HG03095 (cell line): ENCODE measurements at regions not wholly inside any gene's neighbourhood (a gene's known extent, or its start where the extent isn't known, plus 50 kb on each side); places are given as distances from the start of the nearest gene placed in this dataset.

Source experiments
- ATAC-seq: cut with Tn5 transposase; IDR thresholded peaks from one replicate; pipeline ENCODE4 v1.9.1; 2021; ENCODE audit warnings: moderate library complexity; ENCODE audit not compliant: unreplicated experiment

DNA sequence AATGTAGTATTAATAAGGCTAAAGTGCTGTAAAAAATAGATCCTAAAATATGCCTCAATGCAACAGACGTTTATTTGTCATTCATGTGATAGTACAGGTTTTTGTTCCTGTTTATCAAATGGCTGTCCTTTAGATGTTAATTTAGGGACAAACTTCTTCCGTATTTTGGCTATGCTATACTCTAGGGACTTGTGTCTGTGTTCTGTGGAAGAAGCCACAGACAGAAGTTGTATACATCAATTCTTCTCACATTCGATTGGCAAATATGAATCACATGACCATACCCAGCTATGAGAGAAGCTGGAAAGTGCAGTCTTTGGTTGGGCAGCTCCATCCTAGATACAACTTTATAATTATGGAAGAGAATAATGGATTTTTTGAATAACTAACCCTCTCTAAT lies 232.7 kb upstream of the SNX7 start:
- ATAC-seq = no peak

GRCh38 chr1:98427664-98428063 lies 233.9 kb upstream of the SNX7 start:
- ATAC-seq = no peak

DNA sequence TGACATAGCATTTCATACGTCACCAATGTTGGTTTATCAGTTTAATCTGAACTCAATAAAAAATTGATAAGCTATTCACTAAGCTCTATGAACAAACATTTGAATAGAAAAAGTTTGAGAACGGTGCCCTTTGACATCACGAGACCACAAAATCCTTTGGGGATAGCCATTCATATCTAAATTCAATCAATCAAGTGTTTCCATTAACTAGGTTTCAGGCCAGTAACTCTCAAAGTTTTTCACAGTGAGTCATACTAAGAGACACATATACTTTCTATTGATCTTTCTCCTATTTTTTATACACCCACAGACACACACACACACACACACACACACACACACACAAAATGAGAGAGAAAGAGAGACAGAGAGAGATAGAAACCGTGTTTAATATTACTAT lies 235.4 kb upstream of the SNX7 start:
- no peak for ATAC-seq

- ATAC-seq = no peak
Observed at GRCh38 chr1:98422816-98423215, 238.7 kb upstream of the SNX7 start.

GRCh38 chr1:98421085-98421435 lies 240.5 kb upstream of the SNX7 start:
- no peak for ATAC-seq

DNA sequence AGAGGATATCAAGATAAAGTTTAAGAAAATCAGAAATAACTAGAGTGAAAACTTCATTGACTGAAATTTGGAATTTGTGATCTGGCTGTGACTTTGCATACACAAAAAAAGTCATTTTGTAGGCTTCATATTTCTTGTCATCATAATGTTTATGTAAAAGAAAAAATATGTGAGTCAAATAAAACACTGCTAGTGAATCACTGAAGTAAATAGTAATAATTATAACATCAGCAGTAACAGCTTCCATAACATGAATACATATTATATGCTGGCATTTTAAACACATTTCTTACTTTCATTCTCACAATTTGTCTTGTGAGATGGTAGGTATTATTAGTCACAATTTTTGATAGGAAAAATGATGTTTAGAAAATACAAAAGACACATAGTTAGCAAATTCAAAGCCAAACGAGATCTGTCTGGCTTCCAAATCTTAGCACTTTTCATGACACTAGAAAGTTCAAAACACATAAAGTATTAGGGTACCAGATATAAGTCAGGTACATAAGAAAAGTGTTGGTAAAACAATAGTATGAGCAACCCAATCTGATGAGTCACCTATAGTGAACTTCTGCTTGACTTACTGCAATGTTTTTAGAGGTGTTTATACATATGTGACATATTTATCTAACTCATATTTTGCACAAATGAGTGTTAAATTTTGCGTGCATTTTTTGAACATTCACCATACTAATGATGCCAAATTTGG lies 241.0 kb upstream of the SNX7 start:
- ATAC-seq = no peak

DNA sequence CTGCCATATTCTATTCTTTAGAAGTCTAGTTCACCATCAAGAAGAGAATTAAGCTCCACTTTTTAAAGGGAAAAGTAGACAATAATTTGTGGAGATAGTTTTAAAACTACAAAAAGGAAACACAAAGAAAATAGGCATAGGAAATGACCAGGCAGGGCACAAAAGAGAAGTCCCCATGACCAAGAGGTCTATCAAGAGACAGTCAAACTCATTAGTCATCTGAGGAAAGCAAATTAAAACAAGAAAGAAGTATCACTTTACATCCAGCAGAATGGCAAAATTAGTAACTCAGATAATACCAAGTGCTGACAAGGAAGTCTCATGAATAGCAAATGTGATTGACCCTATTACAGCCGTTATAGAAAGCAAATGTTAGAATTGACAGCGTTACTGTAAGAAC lies 243.7 kb upstream of the SNX7 start:
- ATAC-seq = no peak

- no peak for ATAC-seq
Observed at GRCh38 chr1:98410082-98410481, 251.4 kb upstream of the SNX7 start.

GRCh38 chr1:98406352-98407088 lies 255.0 kb upstream of the SNX7 start:
- no peak for ATAC-seq

GRCh38 chr1:98405581-98406074 lies 255.9 kb upstream of the SNX7 start:
- peak; percentile 74 for ATAC-seq

- ATAC-seq = no peak
Observed at GRCh38 chr1:98404866-98405265, 256.7 kb upstream of the SNX7 start.

DNA sequence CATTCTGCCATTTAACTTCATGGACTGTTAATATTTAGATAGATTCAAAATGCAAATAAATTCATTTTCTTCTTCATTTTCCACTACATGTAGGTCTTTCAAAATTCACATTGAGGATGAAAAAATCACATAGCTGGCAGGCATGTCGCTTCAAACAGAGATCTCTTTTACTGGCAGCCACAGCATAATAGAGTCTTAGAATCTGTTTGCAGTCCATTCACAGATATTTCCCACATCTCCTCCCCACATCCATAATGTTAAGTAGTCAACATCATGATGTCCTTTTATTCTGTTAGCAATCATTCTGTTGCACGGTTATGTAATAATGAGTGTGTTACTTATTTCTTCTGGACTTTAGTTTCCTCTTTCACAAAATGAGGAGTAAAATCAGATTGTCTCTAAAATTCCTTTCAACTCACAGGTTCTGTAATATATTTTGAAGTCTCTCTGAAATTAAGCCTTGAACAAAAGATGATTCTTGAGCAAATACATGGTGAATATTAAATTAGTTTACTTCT lies 257.5 kb upstream of the SNX7 start:
- no peak for ATAC-seq

GRCh38 chr1:98402860-98403259 lies 258.7 kb upstream of the SNX7 start:
- ATAC-seq = no peak

- no peak for ATAC-seq
Observed at GRCh38 chr1:98400446-98400845, 261.1 kb upstream of the SNX7 start.

DNA sequence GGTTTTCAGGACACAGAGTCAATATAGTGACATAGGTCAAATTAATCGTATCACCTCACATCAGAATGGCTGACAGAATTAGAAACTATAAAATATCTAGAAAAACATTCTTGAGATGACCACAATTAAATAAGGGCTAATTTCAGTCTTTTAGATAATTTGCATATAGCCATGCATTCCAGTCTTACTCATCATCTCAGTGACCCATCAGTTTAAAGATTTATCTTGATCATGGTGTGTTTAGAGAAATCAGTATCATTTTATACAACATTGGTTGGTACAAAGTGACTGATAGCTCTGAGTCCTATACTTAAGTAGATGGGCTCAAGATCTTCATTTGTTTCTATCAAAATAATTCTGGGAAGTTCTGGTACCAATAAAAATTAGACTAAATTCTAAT lies 262.3 kb upstream of the SNX7 start:
- no peak for ATAC-seq

GRCh38 chr1:98398649-98399048 lies 262.9 kb upstream of the SNX7 start:
- no peak for ATAC-seq

- no peak for ATAC-seq
Observed at GRCh38 chr1:98398092-98398491, 263.4 kb upstream of the SNX7 start.

DNA sequence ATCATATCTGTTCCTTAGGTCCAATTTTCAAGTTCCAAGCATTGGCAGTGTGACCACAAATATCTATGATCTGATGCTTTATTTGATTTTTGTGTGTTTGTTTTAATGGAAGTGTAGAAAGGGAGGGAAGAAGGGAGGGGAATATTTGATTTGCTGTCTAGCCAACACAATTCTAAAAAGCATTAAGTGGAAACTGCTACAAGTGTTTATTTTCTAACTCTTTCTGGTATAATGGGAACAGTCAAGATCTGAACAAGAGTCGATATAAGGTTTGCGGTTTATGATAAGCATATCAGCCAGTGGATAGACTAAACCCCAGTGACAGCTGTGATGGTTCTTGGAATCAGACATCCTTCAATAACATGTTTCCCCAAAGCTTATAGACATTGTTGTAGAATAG lies 267.8 kb upstream of the SNX7 start:
- no peak for ATAC-seq

DNA sequence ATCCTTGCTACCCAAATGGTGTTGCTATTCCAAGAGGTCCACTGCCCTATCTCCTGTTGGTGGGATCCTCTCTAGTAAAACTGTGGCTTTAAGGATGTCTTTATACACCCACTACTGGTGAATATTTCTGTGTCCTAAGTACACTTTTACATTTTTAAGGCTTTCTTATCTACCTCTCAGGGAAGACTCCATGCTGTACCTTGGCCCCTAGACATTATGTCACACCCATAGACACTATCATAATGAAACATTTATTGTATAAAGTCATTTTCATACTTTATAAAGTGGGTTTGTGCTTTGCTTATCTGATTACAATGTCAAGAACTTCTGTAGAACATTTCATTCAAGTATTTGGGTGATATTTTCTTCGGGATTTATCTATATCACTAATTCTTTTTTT lies 270.3 kb upstream of the SNX7 start:
- no peak for ATAC-seq

GRCh38 chr1:98389809-98390208 lies 271.7 kb upstream of the SNX7 start:
- no peak for ATAC-seq

GRCh38 chr1:98388441-98388840 lies 273.1 kb upstream of the SNX7 start:
- no peak for ATAC-seq

DNA sequence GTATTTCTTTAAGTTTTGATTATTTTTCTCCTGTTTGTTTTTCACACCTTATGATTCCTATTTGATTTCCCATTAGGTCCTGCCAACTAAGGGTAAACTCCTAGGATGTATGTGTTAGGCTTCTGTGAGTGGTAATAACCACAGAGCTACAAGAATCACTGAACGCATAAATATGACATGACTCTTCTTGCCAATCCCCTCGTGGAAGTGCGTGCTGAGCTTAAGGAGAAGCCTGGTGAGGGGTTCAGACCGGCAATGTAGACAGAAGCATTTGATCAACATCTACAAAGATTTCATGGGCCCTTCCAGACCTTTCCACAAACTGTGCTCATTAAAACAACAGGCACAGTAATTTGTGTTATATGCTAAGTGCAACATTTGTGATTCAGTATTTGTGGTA lies 273.8 kb upstream of the SNX7 start:
- ATAC-seq = no peak
